GM21723 (cell line): ENCODE measurements at regions not wholly inside any gene's neighbourhood (a gene's known extent, or its start where the extent isn't known, plus 50 kb on each side); places are given as distances from the start of the nearest gene placed in this dataset.

ENCODE experiments used
- ATAC-seq: cut with Tn5 transposase; IDR thresholded peaks from one replicate; pipeline ENCODE4 v1.9.1; 2021; ENCODE audit warnings: mild to moderate bottlenecking, moderate library complexity; ENCODE audit not compliant: unreplicated experiment

GRCh38 chr5:2303431-2304100 lies 420.8 kb upstream of the IRX4 start:
- ATAC-seq = no peak

DNA sequence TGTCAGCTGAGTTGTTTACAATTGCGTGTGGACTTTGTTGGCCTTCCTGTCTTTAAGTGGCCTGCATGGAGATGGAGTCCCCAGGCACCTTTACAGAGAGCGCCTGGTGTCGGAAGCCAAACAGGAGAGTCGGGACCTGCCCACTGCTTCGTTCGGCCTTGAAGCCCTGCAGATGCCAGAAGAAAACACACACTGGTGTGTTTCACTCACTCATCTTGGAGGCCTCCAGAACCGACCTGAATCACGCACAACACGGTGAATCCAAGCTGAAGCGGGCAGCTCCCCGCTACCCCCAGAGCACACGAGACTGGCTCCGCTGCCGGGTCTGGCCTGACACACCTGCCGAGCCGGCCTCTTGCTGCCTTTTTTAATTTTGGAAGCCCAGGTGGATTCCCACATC lies 419.4 kb upstream of the IRX4 start:
- no peak for ATAC-seq

- no peak for ATAC-seq
Measured at GRCh38 chr5:2300861-2301574, 418.3 kb upstream of the IRX4 start.

DNA sequence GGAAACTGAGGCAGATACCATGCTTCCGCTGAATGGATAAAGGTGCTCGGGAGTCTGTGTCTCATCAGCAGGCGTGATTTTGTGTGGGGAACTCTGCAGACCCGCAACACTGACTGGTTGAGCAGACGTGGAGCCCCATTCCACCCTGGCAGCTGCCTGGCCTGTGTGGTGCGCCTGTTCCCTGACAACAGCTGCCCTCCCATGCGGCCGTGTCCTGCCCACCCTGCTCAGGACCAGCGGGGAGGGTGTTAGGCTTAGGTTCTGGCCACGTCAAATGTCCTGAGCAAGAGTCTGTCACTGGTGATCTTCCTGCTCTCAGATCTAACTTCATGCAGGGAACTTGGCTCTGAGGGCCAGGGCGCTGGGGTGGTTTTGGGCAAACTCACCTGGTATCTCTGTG lies 417.7 kb upstream of the IRX4 start:
- no peak for ATAC-seq

- ATAC-seq = no peak
Measured at GRCh38 chr5:2299388-2300220, 416.9 kb upstream of the IRX4 start.

GRCh38 chr5:2298781-2299180 lies 416.1 kb upstream of the IRX4 start:
- ATAC-seq = no peak

DNA sequence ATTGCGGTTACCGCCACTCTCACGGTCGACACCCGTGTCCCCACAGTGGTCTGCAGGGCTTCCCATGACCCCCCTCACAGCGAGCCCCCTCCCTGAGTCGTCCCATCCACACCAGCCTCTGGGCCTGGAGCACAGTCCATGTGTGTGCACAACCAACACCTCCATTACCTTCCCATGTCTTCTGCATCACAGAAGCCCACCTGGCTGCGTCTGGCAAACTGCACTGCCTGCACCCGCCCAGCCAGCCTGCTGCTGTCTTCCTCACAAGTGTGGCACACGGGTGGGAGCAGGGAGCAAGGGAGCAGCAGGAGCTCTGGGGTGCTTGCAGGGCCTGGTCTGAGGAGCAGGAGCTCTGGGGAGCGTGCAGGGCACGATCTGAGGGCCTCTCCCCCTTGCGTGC lies 415.3 kb upstream of the IRX4 start:
- no peak for ATAC-seq

DNA sequence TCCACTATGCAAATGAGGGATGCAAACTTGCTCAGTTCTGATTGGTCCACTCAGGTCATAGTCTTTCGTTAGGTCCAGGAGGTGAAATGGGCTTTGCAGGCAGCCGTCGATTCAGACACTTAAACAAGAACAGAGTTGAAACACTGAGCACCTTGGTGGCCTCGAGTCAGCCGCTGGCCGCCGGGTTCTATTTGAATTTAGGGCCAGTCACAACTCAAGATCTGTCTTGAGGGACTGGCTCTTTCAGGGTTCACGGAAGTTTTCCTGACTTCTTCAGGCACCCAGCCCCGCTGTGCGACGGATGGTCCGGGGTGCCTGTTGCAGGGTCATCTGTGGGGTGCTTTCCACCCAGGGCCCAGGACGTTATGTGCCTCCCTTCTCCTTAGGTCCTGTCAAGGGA lies 412.8 kb upstream of the IRX4 start:
- ATAC-seq = no peak

DNA sequence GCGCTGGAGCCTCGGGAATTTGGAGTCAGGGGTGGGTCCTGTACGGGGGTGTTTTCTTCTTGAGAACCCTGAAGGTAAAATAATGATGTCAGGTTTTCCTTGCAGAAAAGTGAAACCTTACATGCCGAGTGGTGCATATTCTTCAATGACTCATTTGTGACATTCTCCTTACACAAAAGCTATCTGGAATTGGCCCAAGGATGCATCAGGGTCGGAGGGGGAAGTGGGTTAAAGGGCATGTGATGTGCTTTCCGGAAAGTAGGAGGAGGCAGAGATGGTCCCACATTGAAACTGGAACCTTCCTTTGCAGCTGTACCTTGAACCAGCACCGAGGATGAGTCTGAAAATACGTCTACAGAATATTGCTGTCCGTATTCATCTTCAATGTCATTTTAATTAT lies 411.2 kb upstream of the IRX4 start:
- no peak for ATAC-seq

GRCh38 chr5:2291146-2291840 lies 408.6 kb upstream of the IRX4 start:
- ATAC-seq = no peak

DNA sequence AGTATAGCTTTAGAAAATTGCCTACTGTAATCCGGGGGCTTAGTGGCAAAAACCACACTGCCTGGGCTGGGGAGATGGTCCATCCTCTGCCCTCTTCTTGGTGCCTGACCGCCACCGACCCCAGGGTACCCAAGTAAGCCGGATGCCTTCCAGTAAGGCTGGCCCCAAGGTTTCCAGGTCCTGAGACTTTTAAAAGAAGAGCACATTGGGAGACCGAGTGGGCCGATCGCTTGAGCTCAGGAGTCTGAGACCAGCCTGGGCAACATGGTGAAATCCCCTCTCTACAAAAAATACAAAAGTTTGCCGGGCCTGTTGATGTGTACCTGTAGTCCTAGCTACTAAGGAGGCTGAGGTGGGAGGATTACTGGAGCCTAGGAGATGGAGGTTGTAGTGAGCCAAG lies 406.7 kb upstream of the IRX4 start:
- no peak for ATAC-seq

GRCh38 chr5:2288968-2289367 lies 406.2 kb upstream of the IRX4 start:
- ATAC-seq = no peak

DNA sequence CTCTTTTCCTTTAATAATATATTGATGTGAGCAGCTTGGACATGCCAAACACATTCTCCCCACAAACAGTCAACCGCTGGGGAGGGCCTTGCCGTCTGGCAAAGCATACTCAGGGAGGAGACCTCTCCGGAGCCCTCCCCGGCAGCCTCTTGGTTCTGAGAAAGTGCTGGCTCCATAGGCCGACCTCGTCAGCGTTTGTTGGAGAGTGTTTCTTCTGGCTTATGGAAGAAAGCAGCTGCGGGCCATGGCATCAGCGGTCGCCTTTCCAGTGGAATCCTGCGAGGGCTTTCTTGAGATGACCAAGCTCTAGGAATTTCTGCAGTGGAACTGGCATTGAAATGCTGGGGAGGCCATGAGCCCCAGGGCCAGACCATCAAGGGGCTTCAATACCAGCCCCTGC lies 405.7 kb upstream of the IRX4 start:
- no peak for ATAC-seq

DNA sequence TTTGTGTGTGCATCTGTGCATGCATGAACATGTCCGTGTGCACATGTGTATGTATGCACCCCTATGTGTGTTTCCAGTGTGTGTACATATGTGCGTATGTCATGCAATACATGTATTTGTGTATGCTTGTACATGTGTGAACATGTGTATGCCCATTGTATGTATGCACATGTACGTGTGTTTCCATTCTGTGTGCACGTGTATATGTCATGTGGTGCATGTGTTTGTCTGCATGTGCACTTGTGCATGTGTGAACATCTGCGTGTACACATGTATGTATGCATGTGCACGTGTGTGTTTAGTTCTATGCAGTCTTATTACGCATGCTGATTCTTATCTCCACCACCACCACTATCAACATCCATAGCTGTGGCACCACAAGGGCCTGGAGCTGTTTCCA lies 403.5 kb upstream of the IRX4 start:
- no peak for ATAC-seq

GRCh38 chr5:2284678-2285077 lies 402.0 kb upstream of the IRX4 start:
- ATAC-seq = no peak

GRCh38 chr5:2283481-2284045 lies 400.8 kb upstream of the IRX4 start:
- no peak for ATAC-seq

DNA sequence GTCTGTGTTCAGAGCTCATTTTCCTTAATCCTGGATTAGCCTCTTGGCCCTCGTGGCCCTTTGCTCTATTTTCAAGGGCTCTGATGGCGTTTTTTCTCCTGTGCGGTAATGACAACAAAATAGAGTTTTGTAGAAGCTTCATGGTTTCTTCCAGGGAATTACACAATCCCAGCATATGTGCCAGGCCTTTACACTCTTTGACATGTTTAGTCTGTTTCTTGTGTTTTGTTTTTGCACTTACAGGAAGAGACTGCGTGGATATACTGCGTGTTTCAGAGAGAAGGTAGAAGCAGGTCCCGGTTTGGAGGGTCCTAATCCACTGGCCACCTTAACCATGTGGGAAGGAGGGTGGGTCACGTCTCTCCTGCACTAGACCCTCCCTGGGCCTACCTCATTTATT lies 400.2 kb upstream of the IRX4 start:
- ATAC-seq = no peak

GRCh38 chr5:2282034-2282690 lies 399.4 kb upstream of the IRX4 start:
- no peak for ATAC-seq

GRCh38 chr5:2281446-2281845 lies 398.7 kb upstream of the IRX4 start:
- no peak for ATAC-seq

GRCh38 chr5:2280318-2280717 lies 397.6 kb upstream of the IRX4 start:
- ATAC-seq = no peak
